ENCODE measurements at regions not wholly inside any gene's neighbourhood (a gene's known extent, or its start where the extent isn't known, plus 50 kb on each side); places are given as distances from the start of the nearest gene placed in this dataset.
"Not testable (repeated sequence)": the region's sequence is repeated elsewhere in the genome, so short reads cannot be mapped to it uniquely, and the experiment has no call there.

DNA sequence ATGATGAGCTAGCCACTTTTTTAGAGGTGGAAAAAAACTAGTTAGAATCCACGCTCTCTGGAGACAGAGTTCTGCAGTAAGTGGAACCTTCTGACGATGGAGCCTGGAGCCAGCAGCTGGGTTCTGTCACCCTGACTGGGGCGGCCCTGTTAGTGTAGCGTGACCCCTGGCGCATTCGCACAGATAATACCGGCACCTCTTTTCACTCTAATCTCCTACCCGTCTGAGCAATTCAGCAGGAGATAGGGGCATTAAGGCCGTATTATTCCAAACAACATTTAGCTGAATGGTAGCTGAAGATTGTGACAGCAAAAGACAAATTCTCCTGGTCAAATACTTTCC lies 292.6 kb downstream of the FBXO8 start:
- Histone ChIP-seq H3K4me1 (ENCODE audit: insufficient read depth, low read length) (no peaks in the 10 kb centered on the region), H3K9ac (ENCODE audit: low read depth, low read length) (no peak overlapping the region), H3K36me3 (ENCODE audit: insufficient read depth, low read length) (no peaks in the 10 kb centered on the region), H3K9me3 (ENCODE audit: control insufficient read depth, insufficient read depth, low read length) (no peaks in the 10 kb centered on the region)

DNA sequence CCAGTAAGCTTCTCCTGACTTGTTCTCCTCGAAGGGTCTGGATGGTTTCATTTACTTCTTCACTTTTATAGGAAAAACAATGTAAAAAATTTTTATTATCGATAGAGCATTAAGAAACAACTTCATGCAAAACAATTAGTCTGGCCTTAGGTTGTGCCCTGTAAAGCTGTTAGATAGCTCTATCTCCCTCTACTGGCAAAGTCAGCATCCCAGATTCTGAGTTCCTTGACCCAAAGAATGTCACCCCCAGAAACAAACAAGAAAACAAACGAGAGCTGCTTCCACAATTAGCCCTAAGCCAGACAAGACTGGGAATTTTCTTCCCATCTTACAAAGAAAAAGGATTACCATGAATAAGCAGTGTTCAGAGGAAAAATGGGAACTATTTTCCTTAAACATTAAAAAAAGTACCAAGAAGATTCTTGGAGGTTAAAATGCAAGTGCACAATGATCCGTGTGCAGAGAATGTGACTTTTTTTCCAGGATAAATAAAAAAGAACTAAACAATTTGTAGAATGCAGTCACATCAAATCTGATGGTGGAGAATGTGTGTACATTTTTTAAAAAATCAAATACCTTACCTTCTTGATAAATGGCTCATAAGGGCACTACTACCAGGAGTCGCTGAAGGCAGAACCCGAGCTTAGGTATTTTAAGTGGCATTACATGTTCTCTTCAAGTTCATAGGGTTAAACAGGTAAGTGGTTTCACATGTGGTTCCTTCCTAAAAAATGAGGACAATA lies 293.2 kb downstream of the FBXO8 start:
- Histone ChIP-seq H3K36me3 (ENCODE audit: insufficient read depth, low read length) (no peaks in the 10 kb centered on the region), H3K4me1 (ENCODE audit: insufficient read depth, low read length) (no peaks in the 10 kb centered on the region), H3K9ac (ENCODE audit: low read depth, low read length) (no peak overlapping the region), H3K9me3 (ENCODE audit: control insufficient read depth, insufficient read depth, low read length) (no peaks in the 10 kb centered on the region)

DNA sequence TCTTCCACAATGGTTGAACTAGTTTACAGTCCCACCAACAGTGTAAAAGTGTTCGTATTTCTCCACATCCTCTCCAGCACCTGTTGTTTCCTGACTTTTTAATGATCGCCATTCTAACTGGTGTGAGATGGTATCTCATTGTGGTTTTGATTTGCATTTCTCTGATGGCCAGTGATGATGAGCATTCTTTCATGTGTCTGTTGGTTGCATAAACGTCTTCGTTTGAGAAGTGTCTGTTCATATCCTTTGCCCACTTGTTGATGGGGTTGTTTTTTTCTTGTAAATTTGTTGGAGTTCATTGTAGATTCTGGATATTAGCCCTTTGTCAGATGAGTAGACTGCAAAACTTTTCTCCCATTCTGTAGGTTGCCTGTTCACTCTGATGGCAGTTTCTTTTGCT lies 319.9 kb downstream of the FBXO8 start:
- not testable (repeated sequence) for H3K4me1 ChIP-seq (ENCODE audit: insufficient read depth, low read length); H3K9me3 ChIP-seq (ENCODE audit: control insufficient read depth, insufficient read depth, low read length); H3K36me3 ChIP-seq (ENCODE audit: insufficient read depth, low read length); H3K9ac ChIP-seq (ENCODE audit: low read depth, low read length)

DNA sequence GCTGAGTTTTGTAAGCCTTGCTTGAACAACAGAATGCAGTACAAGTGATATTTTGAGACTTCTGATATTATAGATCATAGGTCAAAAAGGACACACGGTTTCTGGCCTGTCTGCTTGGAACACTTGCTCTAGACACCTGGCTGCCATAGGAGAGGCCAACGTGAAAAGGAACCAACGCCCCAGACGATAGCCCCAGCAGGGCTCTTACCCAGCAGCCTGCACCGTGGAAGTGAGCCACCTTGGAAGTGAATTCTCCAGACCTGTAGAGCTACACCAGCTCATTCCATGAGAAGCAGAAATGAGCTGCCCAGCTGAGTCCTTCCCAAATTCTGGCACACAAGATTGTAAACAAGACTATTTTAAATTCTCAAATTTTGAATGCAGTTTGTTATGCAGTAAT lies 323.1 kb downstream of the FBXO8 start:
- Histone ChIP-seq H3K36me3 (ENCODE audit: insufficient read depth, low read length) (no peaks in the 10 kb centered on the region), H3K4me1 (ENCODE audit: insufficient read depth, low read length) (no peaks in the 10 kb centered on the region), H3K9ac (ENCODE audit: low read depth, low read length) (no peak overlapping the region), H3K9me3 (ENCODE audit: control insufficient read depth, insufficient read depth, low read length) (no peaks in the 10 kb centered on the region)

DNA sequence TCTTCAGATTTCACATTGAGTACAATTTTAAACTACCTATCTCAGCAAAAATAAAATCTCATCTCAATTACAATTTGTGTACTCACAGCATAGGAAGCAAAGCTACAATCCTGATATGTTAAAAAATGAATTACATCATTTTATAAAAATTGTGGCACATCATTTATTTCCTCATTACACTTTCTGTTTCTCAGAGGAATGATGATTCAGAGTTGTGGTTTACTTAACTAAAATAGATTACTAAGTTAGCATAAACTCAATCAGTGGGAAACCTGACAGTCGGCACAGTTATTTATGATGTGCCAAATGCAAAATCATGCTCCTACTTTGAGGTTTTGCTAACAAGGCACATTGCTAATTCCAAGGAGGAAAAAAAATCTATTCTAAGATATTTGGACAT lies 325.0 kb downstream of the FBXO8 start:
- H3K9ac ChIP-seq (ENCODE audit: low read depth, low read length): no peak overlapping the region
- no peaks in the 10 kb centered on the region for H3K4me1 ChIP-seq (ENCODE audit: insufficient read depth, low read length)
- no peaks in the 10 kb centered on the region for H3K36me3 ChIP-seq (ENCODE audit: insufficient read depth, low read length)
- no peaks in the 10 kb centered on the region for H3K9me3 ChIP-seq (ENCODE audit: control insufficient read depth, insufficient read depth, low read length)

DNA sequence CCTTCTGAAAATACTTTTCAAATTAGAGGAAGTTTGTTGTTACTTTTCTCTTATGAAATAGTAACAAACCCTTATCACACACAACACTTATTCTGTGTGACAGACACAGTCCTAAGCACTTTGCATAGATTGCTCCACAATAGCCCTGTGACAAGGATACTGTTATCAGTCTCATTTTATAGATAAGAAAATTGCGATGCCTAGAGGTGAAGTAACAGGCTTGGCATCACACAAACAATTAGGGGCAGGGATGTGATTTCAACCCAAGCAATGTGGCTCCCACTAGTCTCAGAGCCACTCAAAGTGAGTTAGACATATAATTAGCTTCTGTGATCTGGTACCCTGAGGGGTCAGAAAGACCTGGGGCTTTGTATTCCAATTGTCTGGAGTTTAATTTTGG lies 339.9 kb downstream of the FBXO8 start:
- Histone ChIP-seq H3K36me3 (ENCODE audit: insufficient read depth, low read length) (no peaks in the 10 kb centered on the region), H3K9ac (ENCODE audit: low read depth, low read length) (no peak overlapping the region), H3K9me3 (ENCODE audit: control insufficient read depth, insufficient read depth, low read length) (no peaks in the 10 kb centered on the region), H3K4me1 (ENCODE audit: insufficient read depth, low read length) (no peaks in the 10 kb centered on the region)

DNA sequence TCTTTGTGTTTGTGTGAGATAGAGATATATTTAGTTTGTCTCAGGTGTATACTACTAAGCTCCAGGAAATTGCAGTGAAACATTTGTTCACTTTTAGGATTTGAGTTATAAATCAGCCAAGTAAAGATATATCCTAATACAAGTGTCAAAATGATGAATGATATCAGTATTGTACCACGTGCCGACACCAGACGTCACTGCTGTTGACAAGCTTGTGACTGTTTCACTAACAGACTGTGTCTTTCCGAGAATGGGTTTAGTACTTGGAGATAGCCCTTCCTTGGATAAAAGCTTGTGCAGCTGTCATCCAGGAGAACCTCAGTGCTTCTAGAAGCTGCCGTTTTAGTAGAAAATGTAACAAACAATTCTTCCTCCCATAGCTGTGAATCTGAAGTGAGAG lies 343.3 kb downstream of the FBXO8 start:
- Histone ChIP-seq H3K4me1 (ENCODE audit: insufficient read depth, low read length) (peaks cover 4% of the 10 kb centered on the region; the same call in 1 of the 2 replicates), H3K36me3 (ENCODE audit: insufficient read depth, low read length) (no peaks in the 10 kb centered on the region), H3K9me3 (ENCODE audit: control insufficient read depth, insufficient read depth, low read length) (no peaks in the 10 kb centered on the region), H3K9ac (ENCODE audit: low read depth, low read length) (no peak overlapping the region)

DNA sequence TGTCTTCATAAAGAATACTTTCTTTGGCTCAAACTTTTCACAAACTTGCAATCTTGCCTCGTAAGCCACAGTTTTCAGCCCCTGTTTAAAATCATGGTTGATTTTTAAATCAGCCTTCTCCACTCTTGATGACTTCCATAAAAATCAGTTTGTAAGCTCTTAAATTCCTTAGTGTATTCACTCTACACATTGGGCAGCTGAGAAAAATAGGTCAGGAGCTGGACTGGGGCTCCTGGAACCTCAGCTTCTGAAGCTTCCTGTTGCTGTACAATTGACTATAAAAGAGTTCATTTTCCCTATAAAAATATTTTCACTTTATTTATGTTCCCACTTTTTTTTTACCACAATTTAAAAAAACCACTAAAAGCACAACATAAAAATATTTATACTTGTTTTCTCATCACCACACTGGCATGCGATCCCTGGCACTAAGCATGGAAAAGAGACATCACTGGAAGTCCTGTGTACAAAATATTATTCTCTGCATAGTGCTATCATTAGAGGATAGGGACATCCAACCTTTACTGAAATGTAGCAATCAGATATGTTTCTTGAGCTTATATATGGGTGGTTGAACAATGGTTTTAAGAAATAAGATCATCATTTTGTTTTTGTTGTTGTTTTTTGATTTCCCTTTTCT lies 345.7 kb downstream of the FBXO8 start:
- H3K4me1 ChIP-seq (ENCODE audit: insufficient read depth, low read length): peaks cover 4% of the 10 kb centered on the region; the same call in 1 of the 2 replicates
- no peaks in the 10 kb centered on the region for H3K36me3 ChIP-seq (ENCODE audit: insufficient read depth, low read length)
- no peak overlapping the region for H3K9ac ChIP-seq (ENCODE audit: low read depth, low read length)
- no peaks in the 10 kb centered on the region for H3K9me3 ChIP-seq (ENCODE audit: control insufficient read depth, insufficient read depth, low read length)

DNA sequence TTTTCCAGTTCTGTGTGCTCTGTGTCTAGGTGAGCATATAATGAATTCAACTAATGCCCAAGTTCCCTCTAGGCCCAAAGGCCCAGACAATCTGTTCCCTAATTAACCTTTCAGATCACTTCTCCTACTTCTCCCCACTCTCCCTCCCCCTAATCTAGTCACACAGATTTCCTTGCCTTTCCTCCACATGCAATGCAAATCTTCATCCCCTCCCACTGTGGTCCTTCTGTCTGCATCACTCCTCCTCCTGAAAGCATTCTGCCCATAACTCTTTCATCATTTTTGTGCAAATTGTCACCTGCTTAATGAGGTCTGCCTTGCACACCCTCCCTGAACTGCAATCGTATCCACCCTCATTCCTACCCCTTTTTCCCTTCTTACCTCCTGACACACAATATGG lies 346.6 kb downstream of the FBXO8 start:
- H3K4me1 ChIP-seq (ENCODE audit: insufficient read depth, low read length): peaks cover 4% of the 10 kb centered on the region; the same call in 1 of the 2 replicates
- no peaks in the 10 kb centered on the region for H3K36me3 ChIP-seq (ENCODE audit: insufficient read depth, low read length)
- H3K9ac ChIP-seq (ENCODE audit: low read depth, low read length): no peak overlapping the region
- H3K9me3 ChIP-seq (ENCODE audit: control insufficient read depth, insufficient read depth, low read length): no peaks in the 10 kb centered on the region

DNA sequence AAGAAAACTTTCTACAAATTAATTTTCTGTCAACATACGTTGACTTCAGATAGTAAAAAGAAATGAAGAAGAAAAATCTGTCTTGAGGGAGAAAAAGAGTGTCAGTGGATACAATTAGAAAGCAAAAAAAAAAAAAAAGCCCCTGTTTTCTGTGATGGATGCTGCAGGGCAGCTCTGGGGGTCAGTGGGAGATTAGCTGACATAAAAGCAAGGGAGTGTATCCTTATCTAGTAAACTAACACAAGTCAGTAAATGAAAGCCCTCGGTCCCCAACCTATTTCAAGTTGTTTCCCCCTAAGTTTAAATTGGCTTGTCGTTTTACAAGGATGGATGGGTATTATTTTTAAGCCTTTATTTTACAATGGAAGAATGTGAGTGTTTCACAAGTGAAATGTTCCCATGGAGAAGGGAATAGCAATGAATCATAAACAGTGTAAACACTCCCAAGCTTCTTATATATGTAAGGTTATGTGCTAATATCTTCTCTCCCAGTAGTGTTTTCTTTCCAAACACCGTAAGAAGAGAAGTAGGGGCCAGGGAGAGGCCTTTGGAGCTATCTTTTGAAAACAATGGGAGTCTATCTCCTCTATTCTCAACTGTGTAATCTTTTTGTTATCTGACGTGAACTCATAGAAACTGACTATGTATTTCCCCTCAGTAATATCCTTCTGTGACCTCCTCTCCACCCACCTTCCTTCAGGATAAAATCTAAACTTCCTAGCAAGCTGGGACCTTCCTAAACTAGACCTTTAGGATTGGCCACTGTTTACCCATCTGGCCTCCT lies 347.7 kb downstream of the FBXO8 start:
- no peaks in the 10 kb centered on the region for H3K9me3 ChIP-seq (ENCODE audit: control insufficient read depth, insufficient read depth, low read length)
- H3K36me3 ChIP-seq (ENCODE audit: insufficient read depth, low read length): no peaks in the 10 kb centered on the region
- no peak overlapping the region for H3K9ac ChIP-seq (ENCODE audit: low read depth, low read length)
- peaks cover 4% of the 10 kb centered on the region; the same call in 1 of the 2 replicates for H3K4me1 ChIP-seq (ENCODE audit: insufficient read depth, low read length)

DNA sequence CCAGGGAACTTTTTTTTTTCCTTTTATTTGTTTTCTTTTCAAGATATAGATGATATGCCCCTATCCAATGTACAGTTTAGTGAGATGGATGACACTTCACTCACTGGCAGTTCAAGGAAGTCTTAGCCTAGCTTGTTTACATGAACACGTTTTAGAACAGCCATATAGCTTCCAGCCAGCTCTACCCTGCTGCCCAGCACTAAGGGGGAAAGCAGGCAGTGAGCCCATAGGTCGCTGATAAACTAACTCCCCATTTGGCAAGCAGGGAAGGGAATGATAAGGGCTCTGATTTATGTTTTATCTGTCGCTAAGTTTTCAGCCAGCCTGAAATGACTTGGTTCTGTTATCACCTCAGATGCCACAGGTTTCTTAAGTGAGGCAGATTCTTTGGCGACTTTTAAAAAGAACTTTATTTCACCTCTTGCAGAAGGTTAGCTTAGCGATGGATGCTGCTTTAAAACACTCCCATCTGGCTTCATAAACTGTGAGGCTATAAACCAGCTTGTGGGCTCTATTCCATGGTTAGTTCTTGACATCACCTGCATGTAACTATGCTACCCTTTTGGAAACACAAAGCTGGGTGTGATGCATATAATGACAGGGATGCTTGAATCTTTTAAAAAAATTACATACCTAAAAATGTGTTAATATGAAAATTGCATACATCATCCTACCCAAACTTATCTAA lies 348.4 kb downstream of the FBXO8 start:
- peaks cover 4% of the 10 kb centered on the region; the same call in 1 of the 2 replicates for H3K4me1 ChIP-seq (ENCODE audit: insufficient read depth, low read length)
- H3K9ac ChIP-seq (ENCODE audit: low read depth, low read length): no peak overlapping the region
- no peaks in the 10 kb centered on the region for H3K36me3 ChIP-seq (ENCODE audit: insufficient read depth, low read length)
- H3K9me3 ChIP-seq (ENCODE audit: control insufficient read depth, insufficient read depth, low read length): no peaks in the 10 kb centered on the region

DNA sequence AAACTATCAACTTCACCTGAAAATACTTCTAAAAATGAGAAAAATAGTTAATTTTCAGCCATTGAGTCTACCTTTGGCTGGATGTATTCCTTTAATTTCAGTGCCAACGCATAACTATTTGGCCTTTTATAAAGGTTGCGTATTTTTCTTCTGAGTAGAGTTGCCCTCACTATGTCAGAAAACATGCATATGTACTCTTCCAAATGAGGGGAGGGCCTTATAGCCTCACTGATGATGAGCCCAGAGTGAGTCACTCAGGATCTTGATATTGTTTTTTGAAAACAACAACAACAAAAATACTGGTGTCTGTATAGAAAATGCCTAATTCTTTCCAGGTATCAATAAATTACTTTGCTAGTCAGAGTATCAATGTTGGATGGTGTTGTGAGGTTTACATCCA lies 349.3 kb downstream of the FBXO8 start:
- Histone ChIP-seq H3K9ac (ENCODE audit: low read depth, low read length) (no peak overlapping the region), H3K4me1 (ENCODE audit: insufficient read depth, low read length) (peaks cover 4% of the 10 kb centered on the region; the same call in 1 of the 2 replicates), H3K36me3 (ENCODE audit: insufficient read depth, low read length) (no peaks in the 10 kb centered on the region), H3K9me3 (ENCODE audit: control insufficient read depth, insufficient read depth, low read length) (no peaks in the 10 kb centered on the region)

DNA sequence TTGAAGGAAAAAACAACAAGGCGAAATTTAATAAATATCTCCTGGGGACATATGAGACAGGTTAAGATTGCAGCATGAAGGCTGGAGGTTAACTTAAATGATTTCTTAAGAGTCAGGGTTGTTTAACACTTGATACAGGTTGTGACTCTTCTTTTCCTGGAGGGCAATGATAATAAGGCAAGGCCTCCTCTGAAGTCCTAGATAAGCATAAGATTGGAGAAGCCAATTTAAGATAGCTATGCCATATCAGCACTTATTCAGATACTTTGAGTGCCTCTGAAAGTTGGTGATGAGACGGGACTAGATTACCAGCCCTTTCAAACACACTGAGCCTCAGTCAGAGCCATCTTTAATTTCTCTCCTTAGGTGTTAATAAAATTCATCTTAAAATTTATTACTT lies 350.8 kb downstream of the FBXO8 start:
- H3K4me1 ChIP-seq (ENCODE audit: insufficient read depth, low read length): peaks cover 4% of the 10 kb centered on the region; the same call in 1 of the 2 replicates
- H3K36me3 ChIP-seq (ENCODE audit: insufficient read depth, low read length): no peaks in the 10 kb centered on the region
- no peak overlapping the region for H3K9ac ChIP-seq (ENCODE audit: low read depth, low read length)
- no peaks in the 10 kb centered on the region for H3K9me3 ChIP-seq (ENCODE audit: control insufficient read depth, insufficient read depth, low read length)

DNA sequence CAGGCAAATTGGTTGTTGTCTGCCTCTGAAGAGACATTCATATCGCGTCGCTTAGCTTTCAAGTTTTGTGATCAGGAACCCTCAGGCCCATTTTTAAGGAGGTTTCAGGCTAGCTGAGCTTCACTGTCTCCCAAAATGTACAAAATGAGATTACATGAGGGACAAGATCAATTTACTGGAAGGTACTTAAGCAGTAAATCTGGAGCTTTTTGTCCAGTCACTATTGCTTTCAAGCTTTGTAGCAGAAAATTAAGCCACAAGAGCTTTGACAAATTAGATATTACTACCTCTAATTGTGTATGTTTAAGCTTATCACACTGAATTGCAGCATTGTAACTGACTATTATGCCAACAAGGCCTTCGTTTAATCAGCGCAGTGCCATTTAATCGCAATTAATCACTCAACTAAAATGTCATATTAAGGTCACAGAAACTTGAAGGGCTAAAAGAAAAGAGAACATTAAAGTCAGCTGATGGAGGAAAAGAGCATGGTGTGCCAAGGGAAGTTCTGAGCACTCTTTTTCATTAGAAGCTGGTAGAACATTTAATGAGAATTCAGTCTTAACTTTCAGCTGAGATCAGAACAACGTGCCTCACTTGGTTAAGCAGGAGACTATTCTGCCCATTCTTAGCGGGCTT lies 353.0 kb downstream of the FBXO8 start:
- Histone ChIP-seq H3K9me3 (ENCODE audit: control insufficient read depth, insufficient read depth, low read length) (no peaks in the 10 kb centered on the region), H3K4me1 (ENCODE audit: insufficient read depth, low read length) (no peaks in the 10 kb centered on the region), H3K36me3 (ENCODE audit: insufficient read depth, low read length) (no peaks in the 10 kb centered on the region), H3K9ac (ENCODE audit: low read depth, low read length) (no peak overlapping the region)

Measured in ES-I3 (cell line).